Thyroid gland (tissue), 4 donors: ENCODE measurements at regions not wholly inside any gene's neighbourhood (a gene's known extent, or its start where the extent isn't known, plus 50 kb on each side); places are given as distances from the start of the nearest gene placed in this dataset.

ENCODE experiments used
- DNase-seq, 2 donors: peaks; one replicate each; pipeline ENCODE4 v3.0.0-alpha.2; 2019
- H3K27ac ChIP-seq, 3 donors: fragments of 200-600 bp; sonication (generic); 1 replicate in 2 of 3; 2 replicates in 1 of 3; pipeline ENCODE4 v1.5.1; 2016 to 2019; ENCODE audit warnings: mild to moderate bottlenecking in 1 of 3, moderate library complexity in 1 of 3
- H3K27me3 ChIP-seq: fragments of 200-600 bp; sonication (generic); one replicate; pipeline ENCODE4 v1.5.1; 2019
- H3K36me3 ChIP-seq, 2 donors: fragments of 200-600 bp; sonication (generic); one replicate each; pipeline ENCODE4 v1.5.1; 2016 to 2019
- H3K4me1 ChIP-seq, 2 donors: fragments of 200-600 bp; sonication (generic); one replicate each; pipeline ENCODE4 v1.5.1; 2017 to 2019
- H3K4me3 ChIP-seq, 3 donors: fragments of 200-600 bp; sonication (generic); replicated peaks in 1 of 3; 1 replicate in 2 of 3; 2 replicates in 1 of 3; pipeline ENCODE4 v1.5.1; 2016; ENCODE audit warnings: mild to moderate bottlenecking in 1 of 3
- H3K9me3 ChIP-seq: fragments of 200-600 bp; sonication (generic); one replicate; pipeline ENCODE4 v1.5.1; 2017
- POLR2A ChIP-seq, 2 donors: fragments of 450-650 bp; IDR thresholded peaks; one replicate each; pipeline ENCODE4 v1.6.1; 2017; ENCODE audit warnings: antibody characterized with exemption in 2 of 2, mild to moderate bottlenecking in 2 of 2, moderate library complexity in 1 of 2
- WGBS, 2 donors: methylation state at CpG; one replicate each; pipeline ENCODE4 v1.1.5; 2017; 5-methylcytosine and 5-hydroxymethylcytosine counted together
- intact Hi-C: fragments of 100-400 bp; cut with DNase I; formaldehyde crosslinking; loops from one replicate; pipeline ENCODE4 v1.15.1; 2023
- TF ChIP-seq, protein P1 (sequence below), 6 experiments: fragments of 200-600 bp in 3 of 6; fragments of 450-650 bp in 3 of 6; sonication (generic) in 3 of 6; IDR thresholded peaks; one replicate each; pipeline ENCODE4 v1.5.1; 2016 to 2019; ENCODE audit warnings: antibody characterized with exemption in 6 of 6, mild to moderate bottlenecking in 2 of 6, inconsistent platforms in 1 of 6, moderate library complexity in 1 of 6

DNA sequence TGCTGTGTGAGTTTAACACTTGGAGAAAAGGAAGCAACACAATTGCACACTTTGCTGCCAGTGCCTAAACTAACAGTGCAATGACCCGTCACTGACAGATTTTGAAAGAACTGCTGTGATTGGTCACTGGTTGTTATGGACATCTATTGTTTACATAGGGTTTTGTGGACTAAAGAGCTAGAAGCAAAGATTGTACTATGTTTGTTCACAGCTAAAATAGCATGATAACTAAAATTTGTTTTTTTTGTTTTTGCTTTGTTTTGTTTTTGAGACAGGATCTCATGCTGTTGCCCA lies 112.4 kb upstream of the GOLGA8J start:
- Histone ChIP-seq H3K36me3 (no peaks in the 10 kb centered on the region), H3K27me3 (no peaks in the 10 kb centered on the region), H3K4me1 (peaks cover 0 to 9% of the 10 kb centered on the region in 2 donors), H3K27ac (no peak overlapping the region), H3K4me3 (no peak overlapping the region), H3K9me3 (no peaks in the 10 kb centered on the region)
- TF ChIP-seq POLR2A (IDR thresholded peaks at IDR 0.05), result no peak
- TF ChIP-seq, protein P1, sequence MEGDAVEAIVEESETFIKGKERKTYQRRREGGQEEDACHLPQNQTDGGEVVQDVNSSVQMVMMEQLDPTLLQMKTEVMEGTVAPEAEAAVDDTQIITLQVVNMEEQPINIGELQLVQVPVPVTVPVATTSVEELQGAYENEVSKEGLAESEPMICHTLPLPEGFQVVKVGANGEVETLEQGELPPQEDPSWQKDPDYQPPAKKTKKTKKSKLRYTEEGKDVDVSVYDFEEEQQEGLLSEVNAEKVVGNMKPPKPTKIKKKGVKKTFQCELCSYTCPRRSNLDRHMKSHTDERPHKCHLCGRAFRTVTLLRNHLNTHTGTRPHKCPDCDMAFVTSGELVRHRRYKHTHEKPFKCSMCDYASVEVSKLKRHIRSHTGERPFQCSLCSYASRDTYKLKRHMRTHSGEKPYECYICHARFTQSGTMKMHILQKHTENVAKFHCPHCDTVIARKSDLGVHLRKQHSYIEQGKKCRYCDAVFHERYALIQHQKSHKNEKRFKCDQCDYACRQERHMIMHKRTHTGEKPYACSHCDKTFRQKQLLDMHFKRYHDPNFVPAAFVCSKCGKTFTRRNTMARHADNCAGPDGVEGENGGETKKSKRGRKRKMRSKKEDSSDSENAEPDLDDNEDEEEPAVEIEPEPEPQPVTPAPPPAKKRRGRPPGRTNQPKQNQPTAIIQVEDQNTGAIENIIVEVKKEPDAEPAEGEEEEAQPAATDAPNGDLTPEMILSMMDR (IDR thresholded peaks at IDR 0.05), result no peak
- WGBS, 2 donors, result 24 to 51% methylated on average over 1 of the region's 1 CpG
- no peak for DNase-seq
- intact Hi-C loops, result no loop called here

DNA sequence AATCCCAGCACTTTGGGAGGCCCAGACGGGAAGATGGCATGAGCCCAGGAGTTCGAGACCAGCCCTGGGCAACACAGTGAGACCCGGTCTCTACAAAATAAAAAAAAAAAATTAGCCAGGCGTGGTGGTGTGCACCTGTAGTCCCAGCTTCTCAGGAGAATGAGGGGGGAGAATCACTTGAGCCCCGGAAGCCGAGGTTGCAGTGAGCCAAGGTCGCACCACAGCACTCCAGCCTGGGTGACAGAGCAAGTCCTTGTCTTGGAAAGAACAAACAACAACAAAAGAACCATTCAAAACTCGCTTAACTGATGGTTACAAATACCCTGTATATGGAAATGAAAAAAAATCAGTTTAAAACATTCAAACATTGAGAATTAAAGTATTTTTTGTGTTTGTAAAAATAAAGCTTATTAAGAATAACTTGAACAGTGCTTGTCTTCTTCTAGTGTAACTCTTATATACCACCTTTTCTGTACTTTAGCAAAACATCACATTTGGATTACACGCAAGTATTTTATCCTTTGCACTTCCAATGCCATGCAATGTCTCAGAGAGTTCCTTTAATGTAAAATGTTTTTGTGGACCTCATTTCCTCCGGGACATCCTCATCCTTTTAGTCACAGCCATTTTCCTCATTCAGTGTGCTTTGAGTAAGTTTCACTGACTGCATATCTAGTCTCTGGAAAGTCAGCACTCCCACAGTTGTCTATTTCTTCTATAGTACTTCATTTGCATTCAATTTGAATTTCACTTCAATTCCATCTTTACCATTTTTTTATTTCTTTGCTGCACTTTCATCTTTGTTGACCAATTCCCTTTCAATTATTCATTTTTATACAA lies 113.0 kb upstream of the GOLGA8J start:
- Histone ChIP-seq H3K4me3 (no peak overlapping the region), H3K27ac (no peak overlapping the region), H3K36me3 (no peaks in the 10 kb centered on the region), H3K9me3 (no peaks in the 10 kb centered on the region), H3K4me1 (peaks cover 0 to 9% of the 10 kb centered on the region in 2 donors), H3K27me3 (no peaks in the 10 kb centered on the region)
- DNase-seq, result no peak
- 83 to 87% methylated on average over 10 of the region's 10 CpGs for WGBS, 2 donors
- no peak for TF ChIP-seq POLR2A (IDR thresholded peaks at IDR 0.05)
- TF ChIP-seq, protein P1 (IDR thresholded peaks at IDR 0.05), result no peak
- intact Hi-C loops, result no loop called here

DNA sequence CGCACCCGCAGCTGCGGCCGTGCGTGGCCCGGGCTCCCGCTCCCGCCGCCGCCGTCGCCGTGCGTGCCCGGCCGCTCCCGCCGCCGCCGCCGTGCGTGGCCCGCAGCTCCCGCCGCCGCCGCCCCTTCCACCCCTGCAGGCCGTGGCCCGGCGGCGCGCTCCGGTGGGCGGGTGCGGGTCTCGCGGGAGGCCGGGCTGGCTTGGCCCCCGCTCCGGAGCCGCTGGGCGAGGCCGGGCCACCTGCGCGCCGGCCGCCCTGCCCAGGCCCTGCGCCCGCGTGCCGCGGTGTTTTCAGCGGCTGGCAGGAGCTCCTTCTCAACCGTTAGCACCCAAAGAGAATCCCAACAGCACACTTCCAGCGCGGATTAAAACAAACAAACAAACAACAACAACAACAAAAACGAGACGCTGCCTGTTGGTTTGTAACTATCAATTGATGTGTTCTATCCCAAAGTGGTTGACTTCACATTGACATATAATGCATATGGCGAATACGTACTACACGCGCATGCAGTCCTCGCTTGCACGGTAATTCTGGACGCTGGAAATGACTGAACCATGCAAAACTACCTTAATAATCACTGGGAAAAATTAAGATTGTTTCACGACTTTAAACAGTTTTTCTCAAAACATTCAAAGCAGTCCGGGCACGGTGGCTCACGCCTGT lies 113.7 kb upstream of the GOLGA8J start:
- 40 to 64% methylated on average over 18 to 36 of the region's 69 CpGs for WGBS, 2 donors
- DNase-seq, result no peak
- Histone ChIP-seq H3K27ac (no peak overlapping the region), H3K36me3 (no peaks in the 10 kb centered on the region), H3K4me1 (peaks cover 0 to 9% of the 10 kb centered on the region in 2 donors), H3K27me3 (no peaks in the 10 kb centered on the region), H3K4me3 (peak overlapping the region in 1 of 3 donors; percentile 28), H3K9me3 (no peaks in the 10 kb centered on the region)
- intact Hi-C loops, result no loop called here
- no peak for TF ChIP-seq POLR2A (IDR thresholded peaks at IDR 0.05)
- TF ChIP-seq, protein P1 (IDR thresholded peaks at IDR 0.05), result no peak

DNA sequence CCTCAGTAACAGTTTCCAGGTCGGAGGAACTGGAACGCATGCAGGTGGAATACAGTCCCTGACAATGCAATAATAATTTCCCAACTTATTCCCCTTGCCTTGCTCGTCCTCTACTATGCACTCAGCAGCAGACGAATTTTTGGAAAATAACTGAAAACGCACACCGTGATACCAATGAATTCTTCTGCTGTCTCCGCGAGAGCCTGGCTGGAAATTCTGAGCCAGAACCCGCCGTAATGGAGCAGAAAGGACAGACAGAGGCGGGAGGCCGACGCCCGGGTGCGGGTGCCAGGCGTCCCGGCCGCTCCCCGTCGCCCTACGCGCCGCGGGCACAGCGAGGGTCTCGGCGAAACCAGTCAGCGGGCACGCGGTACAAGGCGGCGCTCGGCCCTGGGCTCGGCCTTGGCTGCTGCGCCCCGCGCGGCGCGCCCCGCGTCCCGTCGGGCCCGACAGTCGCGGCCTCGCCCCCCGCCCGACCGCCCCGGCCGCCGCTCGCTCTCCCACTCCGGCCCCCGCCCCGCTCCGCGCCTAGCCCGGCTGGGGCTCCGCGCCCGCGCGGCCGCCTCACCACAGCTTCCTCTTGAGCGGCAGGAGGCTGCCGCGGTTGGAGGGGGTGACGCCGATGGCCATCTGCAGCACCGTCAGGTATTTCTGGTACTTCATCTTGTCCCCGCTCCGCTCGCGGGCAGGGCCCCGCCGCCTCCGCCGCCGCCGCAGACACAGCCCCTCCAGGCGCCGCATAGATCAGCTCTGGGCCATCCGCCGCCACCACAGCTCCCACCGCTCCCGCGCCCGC lies 114.5 kb upstream of the GOLGA8J start:
- H3K27me3 ChIP-seq, result no peaks in the 10 kb centered on the region
- TF ChIP-seq, protein P1 (IDR thresholded peaks at IDR 0.05), result no peak
- TF ChIP-seq POLR2A (IDR thresholded peaks at IDR 0.05), result no peak

More for the DNA sequence above, 114.5 kb upstream of the GOLGA8J start:
- Histone ChIP-seq H3K4me1 (peaks cover 0 to 9% of the 10 kb centered on the region in 2 donors), H3K36me3 (no peaks in the 10 kb centered on the region), H3K9me3 (no peaks in the 10 kb centered on the region), H3K4me3 (peak overlapping the region in 1 of 3 donors; percentile 28), H3K27ac (no peak overlapping the region)
- intact Hi-C loops, result no loop called here
- WGBS, 2 donors, result 13 to 14% methylated on average over 26 to 27 of the region's 91 CpGs
- DNase-seq, result peak in 1 of 2 donors; percentile 5
